GM19372 (cell line): ENCODE measurements at regions not wholly inside any gene's neighbourhood (a gene's known extent, or its start where the extent isn't known, plus 50 kb on each side); places are given as distances from the start of the nearest gene placed in this dataset.

Experiments
- ATAC-seq: cut with Tn5 transposase; IDR thresholded peaks from one replicate; pipeline ENCODE4 v1.9.1; 2021; ENCODE audit warnings: mild to moderate bottlenecking, low read depth, moderate library complexity; ENCODE audit not compliant: unreplicated experiment

GRCh38 chr13:100941377-100942368 is 267.1 kb upstream of the TMTC4 start:
- no peak for ATAC-seq

- ATAC-seq = no peak
Measured at GRCh38 chr13:100940658-100941057, 266.1 kb upstream of the TMTC4 start.

- no peak for ATAC-seq
Measured at GRCh38 chr13:100933841-100934240, 259.2 kb upstream of the TMTC4 start.

- no peak for ATAC-seq
Measured at GRCh38 chr13:100922599-100922998, 248.0 kb upstream of the TMTC4 start.

- no peak for ATAC-seq
Measured at GRCh38 chr13:100921139-100921538, 246.5 kb upstream of the TMTC4 start.

DNA sequence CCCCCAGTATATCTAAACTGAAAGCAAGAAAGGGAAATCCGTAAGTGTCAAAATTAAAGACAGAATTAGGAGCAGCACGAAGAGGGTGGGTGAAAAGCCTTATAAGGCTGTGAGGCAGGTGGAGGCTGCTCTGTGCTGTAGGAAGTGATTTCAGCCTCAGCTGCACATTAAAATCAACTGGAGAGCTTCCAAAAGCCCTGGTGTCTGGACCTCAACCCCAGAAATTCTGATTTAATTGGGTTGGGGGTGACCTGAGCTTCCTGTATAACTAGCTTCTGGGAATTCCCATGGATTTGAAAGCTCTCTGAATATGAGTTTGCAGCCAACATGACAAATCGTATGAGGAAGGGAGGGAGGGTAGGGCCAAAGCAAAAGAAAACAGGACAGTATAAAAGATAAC is 242.4 kb upstream of the TMTC4 start:
- ATAC-seq = peak; percentile 73

GRCh38 chr13:100913143-100913542 is 238.5 kb upstream of the TMTC4 start:
- ATAC-seq = no peak

DNA sequence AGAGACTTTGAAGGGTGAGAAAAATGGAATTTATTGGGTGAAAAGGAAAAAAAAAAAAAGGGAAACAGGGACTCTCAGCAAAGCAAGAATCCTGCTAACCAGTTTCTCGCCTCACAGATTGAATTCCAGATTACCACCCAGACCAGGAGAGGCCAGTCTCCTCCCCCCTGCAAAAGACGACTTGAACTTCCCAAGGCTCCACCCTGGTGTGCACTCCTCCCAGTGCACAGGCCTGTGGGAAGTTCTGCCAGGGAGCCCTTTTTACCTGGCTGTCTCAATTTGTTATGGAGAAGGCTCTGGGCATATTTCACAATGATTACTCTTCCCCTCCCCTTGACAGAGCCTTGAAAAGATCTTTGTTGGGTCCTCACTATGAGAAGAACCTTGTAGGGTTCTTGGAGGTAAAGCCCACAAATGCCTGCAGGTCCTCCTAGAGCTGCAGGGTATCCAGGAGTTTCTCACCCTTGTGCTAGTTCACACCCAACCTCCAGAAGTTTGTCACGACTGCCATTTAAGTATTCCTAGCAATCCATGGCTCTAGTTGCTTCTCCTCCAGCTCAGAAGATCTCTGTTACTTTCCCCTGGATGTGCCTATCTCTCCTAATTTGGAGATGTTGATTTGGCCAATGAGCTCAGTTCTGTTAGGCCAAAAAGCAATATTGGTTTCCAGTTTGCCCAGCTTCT is 229.8 kb upstream of the TMTC4 start:
- ATAC-seq = no peak

DNA sequence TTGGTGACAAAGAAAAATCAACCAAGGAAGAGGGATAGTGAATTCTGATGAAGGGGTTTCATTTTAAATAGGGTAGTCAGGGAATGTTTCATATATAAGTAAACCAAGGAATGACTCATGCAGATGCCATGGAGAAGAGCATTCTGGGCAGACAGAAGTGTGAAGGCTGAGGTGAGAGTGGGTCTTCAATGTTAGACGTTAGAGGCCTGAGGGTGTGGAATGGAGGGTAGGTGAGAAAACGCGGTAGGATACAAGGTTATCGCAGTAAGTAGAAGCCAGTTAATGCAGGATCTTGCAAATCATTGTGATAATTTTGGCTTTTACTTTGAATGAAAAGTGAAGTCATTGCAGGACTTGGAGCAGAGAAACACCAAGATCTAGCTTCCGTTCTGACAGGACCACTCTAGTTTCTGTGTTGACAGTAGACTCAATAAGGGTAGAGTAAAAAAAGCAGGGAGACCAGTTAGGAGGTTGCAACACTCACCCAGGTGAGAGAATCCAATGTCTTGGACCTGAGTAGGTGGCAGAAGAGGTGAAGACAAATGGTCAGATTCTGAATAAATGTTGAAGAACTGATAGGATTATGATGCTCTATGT is 225.2 kb upstream of the TMTC4 start:
- no peak for ATAC-seq

GRCh38 chr13:100898431-100898830 is 223.8 kb upstream of the TMTC4 start:
- ATAC-seq = no peak

DNA sequence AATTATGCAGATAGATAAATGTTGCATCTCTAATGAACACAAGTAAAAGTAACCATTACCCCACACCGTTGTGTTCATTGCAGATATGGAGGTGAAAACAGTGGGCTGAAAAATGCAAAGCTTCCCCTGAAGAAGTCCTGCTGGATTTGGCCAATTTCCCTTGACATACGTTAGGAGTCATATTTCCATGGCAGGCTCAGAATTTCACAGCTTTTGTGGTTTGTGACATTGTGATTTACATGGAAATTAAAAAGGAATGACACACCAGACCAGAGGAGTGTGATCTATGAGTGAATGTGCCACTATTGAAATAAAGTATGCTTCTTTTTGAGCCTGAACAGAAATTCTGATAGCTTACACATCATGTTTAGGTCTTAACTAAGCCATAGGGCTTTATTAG is 221.1 kb upstream of the TMTC4 start:
- no peak for ATAC-seq

GRCh38 chr13:100892981-100893380 is 218.4 kb upstream of the TMTC4 start:
- no peak for ATAC-seq

- no peak for ATAC-seq
Measured at GRCh38 chr13:100890645-100891044, 216.1 kb upstream of the TMTC4 start.

GRCh38 chr13:100887729-100888151 is 213.1 kb upstream of the TMTC4 start:
- no peak for ATAC-seq

- ATAC-seq = no peak
Measured at GRCh38 chr13:100883453-100883852, 208.9 kb upstream of the TMTC4 start.

- ATAC-seq = no peak
Measured at GRCh38 chr13:100881291-100881864, 206.8 kb upstream of the TMTC4 start.

DNA sequence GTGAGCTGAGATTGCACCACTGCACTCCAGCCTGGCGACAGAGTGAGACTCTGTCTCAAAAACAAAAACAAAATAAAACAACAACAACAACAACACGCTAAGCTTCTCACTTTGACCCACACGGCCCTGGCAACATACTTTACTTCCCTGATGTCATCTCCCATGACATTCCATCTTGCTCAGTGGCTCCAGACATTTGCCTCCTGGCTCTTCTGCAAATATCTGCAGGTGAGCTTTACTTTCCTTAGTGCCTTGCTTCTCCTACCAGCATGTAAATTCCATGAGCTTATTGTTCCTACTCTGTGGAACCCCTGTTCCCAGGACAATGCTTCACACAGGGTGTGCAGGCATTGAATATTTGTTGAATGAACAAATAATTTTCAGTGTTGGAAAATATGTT is 205.6 kb upstream of the TMTC4 start:
- ATAC-seq = no peak

- ATAC-seq = no peak
Measured at GRCh38 chr13:100879255-100879654, 204.7 kb upstream of the TMTC4 start.

DNA sequence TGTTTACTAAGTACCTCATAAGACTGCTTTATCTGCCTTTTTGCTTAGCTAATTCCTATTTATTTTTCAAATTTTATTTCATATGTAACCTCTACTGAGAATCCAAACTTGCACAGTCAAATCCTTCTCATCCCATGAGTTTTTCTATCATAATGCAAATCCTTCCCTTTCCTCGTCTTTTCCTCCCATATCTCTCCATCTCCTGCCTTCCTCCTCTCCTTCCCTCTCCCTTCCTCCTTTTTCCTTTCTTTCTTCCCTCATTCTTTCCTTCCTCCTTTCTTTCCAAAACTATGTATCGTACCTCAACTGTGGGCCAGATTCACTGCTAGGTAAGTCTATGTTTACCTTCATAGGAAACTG is 201.4 kb upstream of the TMTC4 start:
- ATAC-seq = no peak

DNA sequence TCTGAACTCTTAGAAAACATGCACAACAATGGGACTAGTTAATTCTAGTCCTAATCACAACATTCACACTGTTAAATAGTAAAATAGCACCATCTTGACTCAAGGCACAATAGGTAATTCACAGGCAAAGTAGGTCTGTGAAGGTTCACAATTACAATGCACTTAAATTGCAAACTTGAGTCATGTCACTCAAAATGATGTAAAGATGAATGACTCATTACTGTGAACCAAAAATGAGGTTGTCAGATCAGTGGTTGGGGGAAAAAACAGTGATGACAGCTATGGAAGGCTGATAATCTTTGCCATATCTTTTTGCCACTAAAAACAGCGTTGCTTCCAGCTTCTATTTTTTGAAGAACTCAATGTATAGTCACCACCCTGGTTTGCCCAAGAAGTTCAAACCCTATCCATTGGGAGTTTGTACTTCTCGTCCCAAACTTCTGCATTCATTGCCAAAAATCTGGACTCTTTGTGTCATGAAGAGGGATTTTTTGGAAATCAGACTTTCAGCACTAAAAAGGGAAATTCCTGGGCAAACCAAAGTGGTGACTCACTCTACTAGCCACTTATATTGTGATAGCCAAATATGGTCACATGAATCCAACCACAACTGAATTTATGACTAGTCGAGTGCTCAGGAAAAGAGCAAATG is 200.9 kb upstream of the TMTC4 start:
- no peak for ATAC-seq

GRCh38 chr13:100872761-100873160 is 198.2 kb upstream of the TMTC4 start:
- ATAC-seq = no peak
